Right ventricle myocardium inferior (tissue), 1 donor: ENCODE measurements at regions not wholly inside any gene's neighbourhood (a gene's known extent, or its start where the extent isn't known, plus 50 kb on each side); places are given as distances from the start of the nearest gene placed in this dataset.
"Not testable (repeated sequence)": the region's sequence is repeated elsewhere in the genome, so short reads cannot be mapped to it uniquely, and the experiment has no call there.

Experiments used
- ATAC-seq: fragments of 200-7000 bp; cut with Tn5 transposase; one replicate; pipeline ENCODE4 v1.9.1; 2020; ENCODE audit warnings: mild to moderate bottlenecking, moderate library complexity
- DNase-seq: peaks from one replicate; pipeline ENCODE4 v3.0.0; 2021; ENCODE audit errors: missing footprints
- intact Hi-C: fragments of 100-400 bp; cut with DNase I; formaldehyde crosslinking; loops from one replicate; pipeline ENCODE4 v1.11.0; 2022
- donor health status: DM: no; HTN: yes; CAD: no; lungs with severe emphysema.

- DNase-seq (no peak), ATAC-seq (no peak)
- intact Hi-C loops = no loop called here
These were observed 283.4 kb upstream of the KLF4 start for GRCh38 chr9:107772988-107773387.

- intact Hi-C loops = no loop called here
- DNase-seq (no peak), ATAC-seq (no peak)
These were observed 281.1 kb upstream of the KLF4 start for GRCh38 chr9:107770716-107771115.

GRCh38 chr9:107768224-107768623 lies 278.7 kb upstream of the KLF4 start:
- DNase-seq (peak; percentile 65), ATAC-seq (peak; percentile 59)
- intact Hi-C loops = loop anchor here (10.0 kb wide), 1 partner anchor 507 kb away; no protein-coding TSS in a partner anchor

GRCh38 chr9:107767711-107768110 lies 278.1 kb upstream of the KLF4 start:
- DNase-seq (no peak), ATAC-seq (no peak)
- intact Hi-C loops = loop anchor here (10.0 kb wide), 1 partner anchor 507 kb away; no protein-coding TSS in a partner anchor

GRCh38 chr9:107763469-107763868 lies 273.9 kb upstream of the KLF4 start:
- DNase-seq, ATAC-seq: not testable (repeated sequence)
- intact Hi-C loops = loop anchor here (10.0 kb wide), 1 partner anchor 511 kb away; no protein-coding TSS in a partner anchor

- DNase-seq = no peak
- intact Hi-C loops = loop anchor here (10.0 kb wide), 1 partner anchor 513 kb away; no protein-coding TSS in a partner anchor
- ATAC-seq = no peak
These were observed 271.7 kb upstream of the KLF4 start for GRCh38 chr9:107761307-107761706.

GRCh38 chr9:107760469-107761242 lies 271.1 kb upstream of the KLF4 start:
- ATAC-seq (peak; percentile 86), DNase-seq (peak; percentile 80)
- intact Hi-C loops = loop anchor here (10.0 kb wide), 1 partner anchor 514 kb away; no protein-coding TSS in a partner anchor

- intact Hi-C loops = loop anchor here (10.0 kb wide), 1 partner anchor 515 kb away; no protein-coding TSS in a partner anchor
- DNase-seq (no peak), ATAC-seq (no peak)
These were observed 270.2 kb upstream of the KLF4 start for GRCh38 chr9:107759823-107760166.

- ATAC-seq = no peak
- DNase-seq = no peak
- intact Hi-C loops = no loop called here
These were observed 269.6 kb upstream of the KLF4 start for GRCh38 chr9:107759009-107759822.

- DNase-seq (no peak), ATAC-seq (no peak)
- intact Hi-C loops = no loop called here
These were observed 266.5 kb upstream of the KLF4 start for GRCh38 chr9:107756091-107756490.

GRCh38 chr9:107755246-107755645 lies 265.7 kb upstream of the KLF4 start:
- intact Hi-C loops = no loop called here
- ATAC-seq = no peak
- DNase-seq = no peak

- DNase-seq (no peak), ATAC-seq (no peak)
- intact Hi-C loops = no loop called here
These were observed 262.1 kb upstream of the KLF4 start for GRCh38 chr9:107751567-107752210.

GRCh38 chr9:107750741-107751566 lies 261.4 kb upstream of the KLF4 start:
- ATAC-seq (peak; percentile 89), DNase-seq (peak; percentile 90)
- intact Hi-C loops = no loop called here

- ATAC-seq = peak; percentile 94
- intact Hi-C loops = loop anchor here (2.0 to 5.0 kb wide), 2 partner anchors 17 to 263 kb away; partner anchors contain the start of gene KLF4
These were observed 260.3 kb upstream of the KLF4 start for GRCh38 chr9:107749787-107750444.

GRCh38 chr9:107744873-107745272 lies 255.3 kb upstream of the KLF4 start:
- intact Hi-C loops = loop anchor here (5.0 kb wide), 1 partner anchor 258 kb away; the partner anchor contains the start of gene KLF4
- DNase-seq (no peak), ATAC-seq (no peak)

More at GRCh38 chr9:107749787-107750444, 260.3 kb upstream of the KLF4 start:
- peak; percentile 92 for DNase-seq

- no peak for DNase-seq
- intact Hi-C loops = no loop called here
- ATAC-seq = no peak
These were observed 253.2 kb upstream of the KLF4 start for GRCh38 chr9:107742531-107743309.
